Ramos (cell line): ENCODE measurements at regions not wholly inside any gene's neighbourhood (a gene's known extent, or its start where the extent isn't known, plus 50 kb on each side); places are given as distances from the start of the nearest gene placed in this dataset.

Experiments used
- in situ Hi-C: fragments of 300-500 bp; cut with MboI; formaldehyde crosslinking; loops from one replicate; pipeline ENCODE4 v1.14.3; 2022; ENCODE audit warnings: low sequenced_read_pairs; ENCODE audit not compliant: unreplicated experiment

DNA sequence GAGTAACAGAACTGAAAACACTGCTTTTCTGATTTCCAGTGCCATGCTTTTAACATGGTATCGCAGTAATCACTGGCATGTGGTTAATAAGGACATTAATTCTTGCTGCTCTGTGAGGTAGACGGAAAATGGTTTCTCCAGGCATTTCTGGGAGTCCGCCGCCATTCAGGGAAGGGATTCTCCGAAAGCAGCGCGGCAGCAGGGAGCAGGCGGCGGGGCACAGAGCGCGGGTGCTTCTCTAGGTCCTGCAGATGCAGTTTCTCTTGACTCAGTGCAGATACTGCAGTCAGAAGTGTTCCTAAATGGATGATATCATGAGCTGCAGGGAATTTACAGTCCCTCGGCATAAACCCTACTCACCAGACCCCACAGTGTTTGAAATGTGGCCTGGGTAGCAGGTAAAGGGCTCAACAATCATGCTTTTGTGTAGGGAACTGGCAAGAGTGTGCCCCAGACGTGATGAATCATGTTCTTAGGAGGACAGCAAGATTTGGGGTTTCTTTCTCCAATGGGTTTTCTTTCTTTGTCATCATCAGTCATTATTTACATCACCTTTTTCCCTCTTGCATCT is 338.6 kb upstream of the ARGLU1 start:
- in situ Hi-C loops = no loop called here

DNA sequence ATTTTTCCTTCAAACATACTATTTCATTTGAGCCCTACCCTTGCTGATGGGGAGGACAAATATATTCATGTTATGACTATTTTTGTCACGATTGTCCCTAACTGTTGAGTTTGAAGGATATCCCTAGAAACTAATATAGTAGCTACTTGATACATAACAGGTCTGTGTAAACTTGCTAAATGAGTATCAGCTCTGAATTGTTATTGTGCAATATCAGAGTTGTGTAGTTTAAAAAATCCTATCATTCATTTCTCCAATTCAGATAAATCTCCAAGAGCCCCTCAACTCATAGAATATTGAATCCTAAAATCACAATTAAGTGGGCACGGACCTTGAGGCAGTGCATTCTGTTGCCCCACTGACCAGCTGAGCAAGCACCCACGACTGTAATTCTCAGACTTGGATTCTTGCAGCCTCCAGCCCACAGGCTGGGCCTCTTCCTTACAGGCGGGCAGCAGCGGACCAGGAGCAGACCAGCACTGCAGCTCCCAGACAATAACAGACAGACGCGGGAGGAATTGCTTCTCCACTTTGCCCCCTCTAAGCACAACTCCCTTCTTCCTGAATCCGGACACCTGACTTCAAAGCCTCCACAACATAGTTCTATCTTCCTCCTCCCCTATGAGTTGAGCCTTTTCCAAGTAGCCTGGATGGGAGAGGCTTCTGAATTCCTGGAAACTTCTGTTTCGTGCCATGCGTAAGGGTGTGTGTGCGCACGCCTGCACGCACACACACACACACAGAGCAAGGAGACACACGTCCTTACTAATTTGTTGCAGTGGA is 337.6 kb upstream of the ARGLU1 start:
- in situ Hi-C loops = no loop called here

DNA sequence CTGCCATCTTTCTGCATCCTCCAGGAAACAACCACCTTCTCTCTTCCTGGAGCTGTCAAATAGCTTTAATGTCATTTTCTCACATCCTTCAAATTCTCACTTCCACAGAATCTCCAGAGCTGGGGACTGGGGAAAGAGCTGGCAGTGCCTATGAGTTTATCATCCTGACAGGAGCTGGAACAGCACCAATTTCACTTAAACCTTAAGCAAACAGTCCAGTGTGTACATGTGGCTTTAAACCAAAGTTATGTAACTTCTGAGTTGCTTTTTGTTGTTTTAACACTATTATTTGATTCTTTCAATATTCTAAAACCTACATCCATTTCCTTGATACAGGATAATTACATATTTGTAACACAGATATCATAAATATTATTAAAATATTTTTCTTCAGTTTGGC is 331.5 kb upstream of the ARGLU1 start:
- in situ Hi-C loops = no loop called here

DNA sequence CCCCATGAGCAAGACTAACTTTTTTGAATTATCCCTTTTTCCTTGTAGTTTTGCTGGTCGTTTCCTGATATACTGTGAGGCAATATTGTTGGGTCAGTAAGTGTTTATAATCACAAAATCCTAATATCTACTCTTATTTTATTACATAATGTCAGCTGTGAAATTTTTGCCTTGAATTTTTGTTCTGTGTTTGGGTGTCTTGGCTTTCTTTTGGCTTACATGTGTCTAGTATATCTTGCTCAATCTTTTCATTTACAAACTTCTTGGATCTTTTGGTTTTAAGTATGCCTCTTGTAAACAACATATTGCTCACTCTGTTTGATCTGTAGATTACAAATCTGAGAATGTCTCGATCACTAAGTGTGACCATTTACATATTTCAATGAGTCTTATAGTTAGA is 330.3 kb upstream of the ARGLU1 start:
- in situ Hi-C loops = no loop called here

DNA sequence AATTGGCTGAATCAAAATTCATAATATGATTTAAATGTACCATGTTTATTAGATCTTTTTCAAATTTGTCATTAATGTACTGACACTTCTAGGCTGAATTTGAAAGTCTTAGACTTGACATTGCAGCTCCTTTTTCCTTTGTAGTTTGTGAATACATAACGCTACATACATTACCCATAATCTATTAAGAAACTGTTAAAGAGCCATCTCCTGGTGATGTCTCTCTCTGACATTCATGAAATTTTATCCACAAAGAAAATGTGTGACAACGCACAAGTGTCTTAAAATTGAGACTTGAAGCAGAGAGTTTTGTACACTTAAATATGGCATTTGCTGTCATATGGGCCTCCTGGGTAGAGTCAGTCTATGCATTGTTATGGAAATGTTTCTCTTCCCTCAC is 320.2 kb upstream of the ARGLU1 start:
- in situ Hi-C loops = no loop called here

DNA sequence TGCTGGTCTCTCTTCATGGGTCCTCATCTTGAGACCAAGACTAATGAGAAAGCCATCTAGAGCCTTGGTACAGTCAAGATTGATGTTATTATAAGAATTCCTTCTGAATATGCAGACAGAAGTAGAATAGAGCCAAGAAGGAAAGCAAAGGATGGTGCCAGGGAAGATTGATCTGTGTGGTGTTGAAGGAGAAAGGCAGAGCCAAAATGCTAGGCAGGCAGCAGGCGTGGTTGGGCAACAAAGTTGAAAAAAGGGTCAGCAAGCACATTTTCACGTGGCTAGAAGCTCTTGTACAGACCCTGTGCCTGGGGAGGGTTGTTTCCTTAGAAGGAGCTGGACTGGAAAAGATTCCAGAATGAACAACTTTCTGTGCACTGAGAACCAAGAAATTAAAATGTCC is 319.7 kb upstream of the ARGLU1 start:
- in situ Hi-C loops = no loop called here

DNA sequence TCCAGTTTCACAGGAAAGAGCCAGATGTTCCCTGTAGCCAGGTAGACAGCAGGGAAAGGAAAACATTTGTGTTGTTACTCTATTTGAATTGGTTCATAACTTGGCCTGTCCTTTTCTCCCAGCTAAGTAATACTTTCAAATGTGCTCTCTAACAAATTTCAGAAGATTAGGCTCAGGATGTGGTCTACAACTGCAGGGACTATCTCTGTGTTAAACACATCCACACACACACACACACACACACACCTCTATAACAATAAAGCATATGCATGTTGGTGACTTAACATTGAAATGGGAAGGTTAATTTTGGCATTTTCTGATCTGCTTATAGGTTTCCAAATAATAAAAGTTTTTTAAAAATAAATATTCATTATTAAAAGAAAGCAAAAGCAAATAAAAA is 316.0 kb upstream of the ARGLU1 start:
- in situ Hi-C loops = no loop called here

DNA sequence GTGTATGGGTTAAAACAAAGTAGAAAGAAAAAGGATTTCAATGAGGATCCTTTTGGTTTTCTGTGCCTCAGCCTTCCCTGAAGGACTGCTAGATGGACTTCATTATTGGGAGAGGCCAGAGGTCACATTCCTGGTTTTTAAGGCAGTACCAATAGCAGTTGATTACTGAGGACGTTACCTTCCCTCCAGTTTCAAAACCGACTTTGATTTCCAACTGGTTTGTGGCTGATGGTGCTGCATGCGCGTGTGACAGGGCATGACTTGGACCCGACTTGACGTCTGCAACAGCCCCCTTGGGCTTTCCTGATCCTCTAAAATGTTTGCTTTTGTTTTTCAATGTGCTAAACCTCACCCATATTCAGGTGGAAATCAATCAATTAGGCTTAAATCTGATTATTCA is 314.3 kb upstream of the ARGLU1 start:
- in situ Hi-C loops = no loop called here

DNA sequence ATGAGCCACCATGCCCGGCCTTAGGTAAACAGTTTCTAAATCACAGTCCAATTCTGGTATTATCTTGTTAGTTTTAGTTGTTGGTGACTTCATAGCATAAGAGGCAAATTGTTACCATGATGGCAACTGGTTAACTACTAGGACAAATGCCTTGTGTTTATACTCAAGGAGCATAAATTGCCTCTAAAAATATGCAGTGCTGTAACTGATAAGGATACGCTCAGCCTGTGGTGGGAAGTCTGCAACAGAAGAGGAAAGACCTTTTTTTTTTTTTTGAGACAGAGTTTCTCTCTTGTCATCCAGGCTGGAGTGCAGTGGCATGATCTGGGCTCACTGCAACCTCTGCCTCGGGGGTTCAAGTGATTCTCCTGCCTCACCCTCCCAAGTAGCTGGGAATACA is 311.9 kb upstream of the ARGLU1 start:
- in situ Hi-C loops = no loop called here

DNA sequence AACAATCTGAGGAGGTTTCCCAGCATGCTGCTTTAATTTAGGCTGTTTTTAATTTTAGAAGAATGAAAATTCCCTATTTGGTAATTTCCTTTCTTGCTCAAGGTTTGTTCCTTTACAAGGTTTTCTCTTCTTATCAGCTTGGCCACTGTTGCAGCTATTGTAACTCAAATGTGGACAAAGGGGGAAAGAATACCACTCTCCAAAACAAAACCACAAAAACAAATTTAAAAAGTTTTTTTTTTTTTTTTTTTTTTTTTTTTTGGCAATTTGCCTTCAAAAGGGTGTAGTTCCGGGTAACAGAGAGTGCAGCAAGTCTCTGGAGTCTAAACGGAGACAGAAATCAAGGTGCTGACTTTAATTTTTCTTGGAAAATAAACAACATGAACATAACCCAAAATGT is 306.4 kb upstream of the ARGLU1 start:
- in situ Hi-C loops = no loop called here

DNA sequence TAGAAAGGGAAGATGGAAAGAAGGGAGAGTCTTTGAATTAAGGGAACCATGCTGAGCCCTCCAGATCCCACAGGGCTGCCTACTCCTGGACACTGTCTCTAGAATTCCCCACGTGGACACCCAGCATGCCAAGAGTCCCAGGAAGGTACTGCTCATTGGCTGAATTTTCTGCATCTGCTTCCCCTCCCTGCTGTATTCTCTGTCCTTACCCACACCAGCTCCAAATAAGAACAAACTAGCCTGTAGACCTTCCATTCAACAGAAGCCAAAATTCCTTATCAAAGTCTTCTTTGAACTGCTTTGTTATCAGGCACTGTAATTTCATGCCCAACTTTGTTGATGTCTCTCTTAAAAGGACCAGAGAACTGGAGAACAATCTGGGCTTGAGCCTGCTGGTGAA is 305.9 kb upstream of the ARGLU1 start:
- in situ Hi-C loops = no loop called here

DNA sequence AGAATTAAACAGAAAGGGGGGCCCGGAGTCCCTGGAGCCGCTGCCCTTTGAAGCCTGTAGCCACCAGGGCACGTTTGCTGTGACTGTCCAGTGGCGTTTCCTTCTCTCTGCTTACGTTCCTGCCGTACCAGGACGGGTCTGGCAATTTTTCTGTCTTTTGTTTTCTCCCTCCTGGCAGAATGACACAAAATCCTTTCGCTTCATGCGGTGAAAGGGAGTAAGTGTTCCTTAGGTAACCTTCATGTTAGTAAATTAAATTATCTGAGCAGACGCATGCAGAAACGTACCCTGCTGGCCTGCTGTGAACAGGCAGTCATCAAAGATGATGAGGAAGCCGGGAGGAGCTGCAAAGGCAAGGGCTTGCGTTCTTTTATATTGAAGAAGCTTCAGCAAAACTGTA is 299.3 kb upstream of the ARGLU1 start:
- in situ Hi-C loops = no loop called here

DNA sequence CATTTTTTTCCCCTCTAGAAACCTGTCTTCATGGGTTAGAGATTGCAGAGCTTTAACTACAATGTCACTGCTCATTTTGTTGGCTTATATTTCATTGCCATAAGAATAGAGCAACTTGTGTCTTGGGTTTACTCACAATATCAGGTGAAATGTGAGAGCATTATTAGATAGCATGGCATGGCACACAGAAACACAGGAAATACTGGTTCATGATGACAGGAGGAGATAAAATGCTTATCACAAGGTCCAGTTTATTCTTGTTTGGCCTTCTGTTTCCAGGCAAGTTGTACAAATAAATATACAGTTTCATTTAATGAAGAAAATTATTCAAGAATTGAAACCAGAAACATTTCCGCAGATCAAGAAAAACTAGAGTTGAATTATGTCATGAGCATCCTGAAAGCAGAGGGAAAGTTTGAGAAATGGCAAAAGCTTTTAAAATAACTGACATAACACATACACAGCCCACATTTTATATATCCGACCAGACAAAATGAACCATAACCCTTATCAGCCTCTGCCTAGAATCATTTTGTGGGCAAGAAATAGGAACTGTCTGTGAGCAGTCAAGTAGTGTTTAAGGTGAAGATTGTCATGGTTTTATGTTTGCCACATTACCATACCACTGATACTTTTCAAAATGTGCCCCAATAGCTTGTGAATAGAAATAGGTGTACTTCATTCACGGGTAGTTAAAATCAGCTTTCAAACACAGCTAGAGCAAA is 297.9 kb upstream of the ARGLU1 start:
- in situ Hi-C loops = no loop called here

DNA sequence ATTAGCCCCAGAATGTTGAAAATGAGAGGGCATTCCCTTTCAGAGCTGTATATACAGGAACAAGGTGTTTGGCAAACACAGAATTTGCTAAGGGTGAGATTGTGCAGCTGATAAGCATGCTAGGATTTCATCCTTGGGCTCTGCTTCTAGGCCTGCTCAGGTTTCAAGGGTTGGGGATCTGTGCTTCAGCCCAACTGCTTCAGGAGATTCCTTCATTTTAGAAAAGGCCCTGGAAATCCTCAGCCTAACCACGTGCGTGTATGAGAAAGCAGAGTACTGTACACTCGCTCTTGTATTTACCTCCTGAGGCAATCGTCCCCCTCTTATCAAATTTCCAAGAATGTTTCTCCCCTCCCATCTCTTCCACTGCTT is 291.6 kb upstream of the ARGLU1 start:
- in situ Hi-C loops = no loop called here

DNA sequence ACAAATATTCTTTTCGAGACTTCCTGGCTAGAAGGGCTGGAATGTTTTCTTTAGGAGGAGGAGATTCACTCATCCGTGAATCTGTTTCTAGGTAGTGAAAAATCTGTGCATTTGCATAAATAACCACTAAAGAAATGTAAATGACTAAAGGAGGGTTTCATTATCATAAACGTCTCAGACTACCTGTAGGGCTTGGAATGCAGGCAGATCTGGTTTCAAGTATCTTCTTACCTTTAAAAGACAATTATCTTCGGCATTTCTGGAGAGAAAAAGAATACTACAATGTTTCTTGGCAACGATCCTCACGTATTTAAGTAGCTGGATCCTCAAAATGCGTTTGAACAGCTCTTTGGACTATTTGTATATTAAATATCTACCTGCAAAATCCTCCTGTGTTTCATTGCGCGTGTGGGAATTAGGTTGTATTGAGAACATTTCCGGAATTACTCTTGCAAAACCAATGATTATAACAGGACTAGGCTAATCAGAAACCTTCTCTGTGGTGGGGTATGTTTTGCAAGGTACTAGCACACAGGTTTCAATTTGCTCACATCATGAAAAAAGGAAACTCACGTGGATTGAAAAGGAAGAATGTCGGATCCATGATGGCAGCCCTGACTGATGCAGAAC is 291.1 kb upstream of the ARGLU1 start:
- in situ Hi-C loops = no loop called here

DNA sequence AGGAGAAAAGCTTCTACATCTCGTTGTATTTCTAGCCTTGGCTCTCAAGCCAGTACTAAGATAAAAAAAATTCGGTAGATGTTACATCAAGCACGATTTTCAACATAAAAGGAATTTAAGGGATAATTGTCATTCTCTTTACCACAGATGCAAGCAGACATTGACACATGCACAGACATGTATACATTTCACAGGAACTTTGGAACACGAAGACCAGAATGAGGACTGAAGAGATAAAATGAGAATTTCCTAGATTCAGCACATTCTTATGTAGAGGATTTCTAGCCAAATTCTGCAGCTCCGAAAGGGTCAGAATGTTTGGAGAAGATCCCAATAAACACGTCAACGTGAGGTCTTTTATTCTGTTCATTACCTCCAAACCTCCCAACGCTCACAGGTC is 284.5 kb upstream of the ARGLU1 start:
- in situ Hi-C loops = no loop called here

DNA sequence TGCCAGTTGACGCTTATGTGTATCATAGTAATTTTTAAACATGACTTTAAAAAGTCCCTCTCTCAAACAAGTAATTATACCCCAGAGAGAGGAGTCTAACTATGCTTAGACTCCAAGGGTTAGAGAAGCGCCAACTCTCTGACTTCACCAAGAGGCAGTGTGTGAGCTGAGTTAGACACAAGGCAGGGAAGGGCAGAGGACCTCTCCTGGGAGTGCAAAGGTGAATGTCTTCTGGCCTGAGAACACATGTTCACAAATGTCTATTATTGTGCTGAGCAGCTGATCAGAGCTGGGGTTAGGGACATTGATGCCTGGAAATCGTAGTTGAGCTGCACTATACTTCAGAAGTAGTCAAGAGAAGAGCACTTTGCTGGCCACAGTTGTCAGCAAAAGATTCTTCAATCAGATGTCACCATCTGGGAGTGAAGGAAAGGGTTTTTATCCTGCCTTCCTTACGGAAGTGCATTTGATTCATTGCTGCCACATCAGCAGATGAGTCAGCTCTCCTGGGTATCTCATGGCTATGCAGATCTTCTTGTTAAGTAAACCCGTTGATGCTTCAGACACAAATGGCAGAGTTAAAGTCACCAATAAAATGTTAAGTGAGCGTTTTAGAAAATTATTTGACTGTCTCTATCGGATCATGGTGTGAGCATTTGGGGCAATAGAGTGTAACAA is 283.2 kb upstream of the ARGLU1 start:
- in situ Hi-C loops = no loop called here

DNA sequence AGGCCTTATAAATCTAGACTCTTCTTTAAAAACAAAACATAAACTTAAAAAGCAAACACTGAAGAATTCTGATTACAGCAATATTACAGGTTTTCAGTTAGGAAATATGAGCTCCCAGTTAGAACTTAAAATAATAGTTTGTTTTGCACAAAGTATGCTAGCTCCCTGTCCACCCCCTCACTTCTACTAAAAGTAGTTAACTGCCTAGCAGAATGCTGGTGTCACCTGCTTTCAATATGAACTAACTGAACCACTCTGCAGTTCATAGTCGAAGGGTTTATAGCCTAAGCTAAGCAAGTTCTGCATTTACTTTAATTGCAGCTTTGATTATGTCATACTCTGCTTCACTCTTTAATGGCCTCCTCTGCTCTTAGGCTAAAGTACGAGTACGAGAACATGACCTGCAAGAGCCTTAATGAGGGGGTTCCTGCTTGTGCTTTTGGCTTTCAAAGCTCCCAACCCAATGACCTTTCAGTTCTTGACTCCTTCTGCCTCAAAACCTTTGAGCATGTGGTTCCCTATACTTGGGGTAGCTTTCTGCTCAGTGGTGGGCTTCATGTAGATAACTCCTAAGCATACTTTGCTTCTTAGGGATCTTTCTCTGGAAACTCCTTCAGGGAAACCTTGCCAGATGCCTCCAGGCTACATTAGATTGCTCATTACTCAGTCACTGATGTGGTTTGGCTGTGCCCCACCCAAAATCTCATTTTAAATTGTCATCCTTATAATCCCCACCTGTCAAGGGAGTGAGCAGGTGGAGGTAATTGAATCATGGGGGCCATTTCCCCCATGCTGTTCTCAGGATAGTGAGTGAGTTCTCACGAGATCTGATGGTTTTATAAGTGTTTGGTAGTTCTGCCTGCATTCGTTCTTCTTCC is 278.9 kb upstream of the ARGLU1 start:
- in situ Hi-C loops = no loop called here

DNA sequence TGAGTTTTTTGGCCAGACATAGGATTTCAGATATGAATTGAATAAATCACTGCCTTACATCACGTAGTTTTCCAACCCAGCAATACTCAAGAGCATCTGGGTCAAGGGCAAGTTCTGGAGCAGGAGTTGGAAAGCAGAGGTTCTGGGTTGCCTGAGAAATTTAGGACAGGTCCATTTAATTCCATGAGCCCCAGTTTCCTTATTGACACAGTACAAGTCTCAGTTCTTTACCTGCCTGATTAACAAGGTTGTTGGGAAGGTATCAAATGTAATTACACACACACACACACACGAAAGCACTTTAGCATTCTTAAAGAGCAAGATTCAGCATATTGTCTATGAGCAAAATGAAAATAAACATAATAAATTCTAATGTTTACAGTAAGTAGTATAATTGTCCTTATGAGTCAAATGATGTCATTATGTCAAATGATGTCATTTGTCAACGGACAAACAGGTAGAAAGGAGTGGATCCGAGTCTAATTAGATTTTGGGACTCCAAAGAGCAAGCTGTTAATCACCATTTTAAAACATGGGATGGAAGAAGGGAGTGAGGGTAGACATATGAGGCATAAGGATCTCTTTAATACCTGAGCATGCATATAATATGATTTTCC is 268.4 kb upstream of the ARGLU1 start:
- in situ Hi-C loops = no loop called here
